Activated T-helper 17 cell treated with anti-CD3 and anti-CD28 coated beads, Interleukin-2, amount 50 U/mL, for 72 hours (primary cell): ENCODE measurements at regions not wholly inside any gene's neighbourhood (a gene's known extent, or its start where the extent isn't known, plus 50 kb on each side); places are given as distances from the start of the nearest gene placed in this dataset.

ENCODE experiments used
- ATAC-seq: fragments of 150-1000 bp; cut with Tn5 transposase; replicated peaks from 2 replicates; pipeline ENCODE4 v1.10.0; 2021; ENCODE audit warnings: mild to moderate bottlenecking, moderate library complexity
- H3K27ac Mint-ChIP-seq: one replicate; pipeline ENCODE4 v1.8.0; 2022; ENCODE audit warnings: mixed read lengths
- H3K27me3 Mint-ChIP-seq: one replicate; pipeline ENCODE4 v1.8.0; 2022; ENCODE audit warnings: mixed read lengths
- H3K36me3 Mint-ChIP-seq: one replicate; pipeline ENCODE4 v1.8.0; 2022; ENCODE audit warnings: low read depth, mild to moderate bottlenecking, mixed read lengths
- H3K4me1 Mint-ChIP-seq: one replicate; pipeline ENCODE4 v1.8.0; 2022; ENCODE audit warnings: mixed read lengths
- H3K4me3 Mint-ChIP-seq: one replicate; pipeline ENCODE4 v1.8.0; 2022; ENCODE audit warnings: mild to moderate bottlenecking, mixed read lengths
- H3K9me3 Mint-ChIP-seq: one replicate; pipeline ENCODE4 v1.8.0; 2022; ENCODE audit warnings: mixed read lengths

GRCh38 chr7:67781841-67782240 lies 785.2 kb downstream of the TYW1 start:
- no peak overlapping the region for H3K4me3 Mint-ChIP-seq
- H3K27ac Mint-ChIP-seq, result no peak overlapping the region
- H3K36me3 Mint-ChIP-seq, result no peaks in the 10 kb centered on the region
- no peaks in the 10 kb centered on the region for H3K27me3 Mint-ChIP-seq
- H3K9me3 Mint-ChIP-seq, result peaks cover 5% of the 10 kb centered on the region
- no peaks in the 10 kb centered on the region for H3K4me1 Mint-ChIP-seq
- ATAC-seq, result no peak

GRCh38 chr7:67786021-67786420 lies 789.4 kb downstream of the TYW1 start:
- peaks cover 18% of the 10 kb centered on the region for H3K9me3 Mint-ChIP-seq
- no peak overlapping the region for H3K27ac Mint-ChIP-seq
- no peaks in the 10 kb centered on the region for H3K27me3 Mint-ChIP-seq
- H3K36me3 Mint-ChIP-seq, result no peaks in the 10 kb centered on the region
- H3K4me3 Mint-ChIP-seq, result no peak overlapping the region
- ATAC-seq, result no peak
- H3K4me1 Mint-ChIP-seq, result no peaks in the 10 kb centered on the region

GRCh38 chr7:67788669-67789068 lies 792.0 kb downstream of the TYW1 start:
- ATAC-seq, result no peak
- no peaks in the 10 kb centered on the region for H3K27me3 Mint-ChIP-seq
- no peak overlapping the region for H3K27ac Mint-ChIP-seq
- H3K9me3 Mint-ChIP-seq, result peaks cover 21% of the 10 kb centered on the region
- H3K4me3 Mint-ChIP-seq, result no peak overlapping the region
- no peaks in the 10 kb centered on the region for H3K36me3 Mint-ChIP-seq
- H3K4me1 Mint-ChIP-seq, result no peaks in the 10 kb centered on the region

GRCh38 chr7:67791918-67792317 lies 795.3 kb downstream of the TYW1 start:
- no peak overlapping the region for H3K4me3 Mint-ChIP-seq
- H3K4me1 Mint-ChIP-seq, result no peaks in the 10 kb centered on the region
- H3K27me3 Mint-ChIP-seq, result no peaks in the 10 kb centered on the region
- H3K27ac Mint-ChIP-seq, result no peak overlapping the region
- no peak for ATAC-seq
- no peaks in the 10 kb centered on the region for H3K36me3 Mint-ChIP-seq
- peaks cover 25% of the 10 kb centered on the region for H3K9me3 Mint-ChIP-seq

GRCh38 chr7:67794544-67794943 lies 797.9 kb downstream of the TYW1 start:
- Mint-ChIP-seq H3K4me1 (no peaks in the 10 kb centered on the region), H3K4me3 (no peak overlapping the region), H3K9me3 (peaks cover 23% of the 10 kb centered on the region), H3K27ac (no peak overlapping the region), H3K36me3 (no peaks in the 10 kb centered on the region), H3K27me3 (no peaks in the 10 kb centered on the region)
- no peak for ATAC-seq

- H3K36me3 Mint-ChIP-seq, result no peaks in the 10 kb centered on the region
- no peak overlapping the region for H3K4me3 Mint-ChIP-seq
- no peaks in the 10 kb centered on the region for H3K27me3 Mint-ChIP-seq
- peaks cover 8% of the 10 kb centered on the region for H3K9me3 Mint-ChIP-seq
- no peak for ATAC-seq
- H3K27ac Mint-ChIP-seq, result no peak overlapping the region
- H3K4me1 Mint-ChIP-seq, result no peaks in the 10 kb centered on the region
These were observed 807.2 kb downstream of the TYW1 start for GRCh38 chr7:67803789-67804188.

GRCh38 chr7:67805921-67806471 lies 809.4 kb downstream of the TYW1 start:
- no peak for ATAC-seq
- Mint-ChIP-seq H3K9me3 (peaks cover 7% of the 10 kb centered on the region), H3K36me3 (no peaks in the 10 kb centered on the region), H3K27ac (no peak overlapping the region), H3K27me3 (no peaks in the 10 kb centered on the region), H3K4me1 (no peaks in the 10 kb centered on the region), H3K4me3 (no peak overlapping the region)

GRCh38 chr7:67807826-67808225 lies 811.2 kb downstream of the TYW1 start:
- H3K9me3 Mint-ChIP-seq, result peaks cover 15% of the 10 kb centered on the region
- no peak overlapping the region for H3K27ac Mint-ChIP-seq
- no peak for ATAC-seq
- H3K4me1 Mint-ChIP-seq, result no peaks in the 10 kb centered on the region
- no peaks in the 10 kb centered on the region for H3K27me3 Mint-ChIP-seq
- no peak overlapping the region for H3K4me3 Mint-ChIP-seq
- no peaks in the 10 kb centered on the region for H3K36me3 Mint-ChIP-seq

GRCh38 chr7:67809586-67809985 lies 813.0 kb downstream of the TYW1 start:
- H3K36me3 Mint-ChIP-seq, result no peaks in the 10 kb centered on the region
- H3K9me3 Mint-ChIP-seq, result peaks cover 21% of the 10 kb centered on the region
- ATAC-seq, result no peak
- H3K27me3 Mint-ChIP-seq, result no peaks in the 10 kb centered on the region
- no peak overlapping the region for H3K27ac Mint-ChIP-seq
- H3K4me1 Mint-ChIP-seq, result no peaks in the 10 kb centered on the region
- no peak overlapping the region for H3K4me3 Mint-ChIP-seq

- Mint-ChIP-seq H3K4me1 (no peaks in the 10 kb centered on the region), H3K27me3 (no peaks in the 10 kb centered on the region), H3K9me3 (peaks cover 26% of the 10 kb centered on the region), H3K36me3 (no peaks in the 10 kb centered on the region), H3K4me3 (no peak overlapping the region), H3K27ac (no peak overlapping the region)
- no peak for ATAC-seq
These were observed 817.1 kb downstream of the TYW1 start for GRCh38 chr7:67813621-67814292.

- no peaks in the 10 kb centered on the region for H3K4me1 Mint-ChIP-seq
- no peak for ATAC-seq
- no peak overlapping the region for H3K4me3 Mint-ChIP-seq
- H3K9me3 Mint-ChIP-seq, result peaks cover 22% of the 10 kb centered on the region
- no peaks in the 10 kb centered on the region for H3K36me3 Mint-ChIP-seq
- H3K27me3 Mint-ChIP-seq, result no peaks in the 10 kb centered on the region
- no peak overlapping the region for H3K27ac Mint-ChIP-seq
These were observed 820.8 kb downstream of the TYW1 start for GRCh38 chr7:67817481-67817880.

GRCh38 chr7:67821116-67821515 lies 824.5 kb downstream of the TYW1 start:
- Mint-ChIP-seq H3K4me3 (no peak overlapping the region), H3K9me3 (peaks cover 30% of the 10 kb centered on the region), H3K27ac (no peak overlapping the region), H3K36me3 (no peaks in the 10 kb centered on the region), H3K4me1 (no peaks in the 10 kb centered on the region), H3K27me3 (no peaks in the 10 kb centered on the region)
- ATAC-seq, result no peak

- H3K27me3 Mint-ChIP-seq, result no peaks in the 10 kb centered on the region
- no peak overlapping the region for H3K4me3 Mint-ChIP-seq
- peaks cover 23% of the 10 kb centered on the region for H3K9me3 Mint-ChIP-seq
- H3K4me1 Mint-ChIP-seq, result no peaks in the 10 kb centered on the region
- ATAC-seq, result no peak
- no peaks in the 10 kb centered on the region for H3K36me3 Mint-ChIP-seq
- no peak overlapping the region for H3K27ac Mint-ChIP-seq
These were observed 826.7 kb downstream of the TYW1 start for GRCh38 chr7:67823345-67823744.

GRCh38 chr7:67825356-67825755 lies 828.7 kb downstream of the TYW1 start:
- H3K36me3 Mint-ChIP-seq, result no peaks in the 10 kb centered on the region
- ATAC-seq, result no peak
- peaks cover 16% of the 10 kb centered on the region for H3K9me3 Mint-ChIP-seq
- H3K4me3 Mint-ChIP-seq, result no peak overlapping the region
- no peaks in the 10 kb centered on the region for H3K27me3 Mint-ChIP-seq
- no peak overlapping the region for H3K27ac Mint-ChIP-seq
- H3K4me1 Mint-ChIP-seq, result no peaks in the 10 kb centered on the region

- no peak for ATAC-seq
- peaks cover 7% of the 10 kb centered on the region for H3K9me3 Mint-ChIP-seq
- H3K4me1 Mint-ChIP-seq, result no peaks in the 10 kb centered on the region
These were observed 845.3 kb downstream of the TYW1 start for GRCh38 chr7:67841896-67842295.

GRCh38 chr7:67842571-67842970 lies 845.9 kb downstream of the TYW1 start:
- no peaks in the 10 kb centered on the region for H3K36me3 Mint-ChIP-seq
- no peaks in the 10 kb centered on the region for H3K27me3 Mint-ChIP-seq
- ATAC-seq, result no peak
- H3K4me1 Mint-ChIP-seq, result no peaks in the 10 kb centered on the region
- peaks cover 11% of the 10 kb centered on the region for H3K9me3 Mint-ChIP-seq
- H3K4me3 Mint-ChIP-seq, result no peak overlapping the region
- no peak overlapping the region for H3K27ac Mint-ChIP-seq

More at GRCh38 chr7:67841896-67842295, 845.3 kb downstream of the TYW1 start:
- Mint-ChIP-seq H3K27me3 (no peaks in the 10 kb centered on the region), H3K36me3 (no peaks in the 10 kb centered on the region), H3K27ac (no peak overlapping the region), H3K4me3 (no peak overlapping the region)
